ENCODE measurements at regions not wholly inside any gene's neighbourhood (a gene's known extent, or its start where the extent isn't known, plus 50 kb on each side); places are given as distances from the start of the nearest gene placed in this dataset.
"Not testable (repeated sequence)": the region's sequence is repeated elsewhere in the genome, so short reads cannot be mapped to it uniquely, and the experiment has no call there.

- Histone ChIP-seq H2AFZ (ENCODE audit: low read length) (no peak overlapping the region), H3K9ac (ENCODE audit: insufficient read depth, low read length) (no peak overlapping the region), H3K4me1 (ENCODE audit: control insufficient read depth, extremely low read depth, insufficient read depth, low read length) (peaks cover 5% of the 10 kb centered on the region), H3K4me2 (ENCODE audit: extremely low read depth, insufficient read depth, low read length) (no peak overlapping the region), H4K20me1 (ENCODE audit: control insufficient read depth, extremely low read depth, insufficient read depth, low read length) (no peaks in the 10 kb centered on the region), H3K27me3 (ENCODE audit: control insufficient read depth, insufficient read depth, low read length) (no peaks in the 10 kb centered on the region), H3K9me3 (ENCODE audit: control insufficient read depth, insufficient read depth, low read depth, low read length) (no peaks in the 10 kb centered on the region), H3K27ac (ENCODE audit: insufficient read depth, low read length) (no peak overlapping the region), H3K79me2 (ENCODE audit: control insufficient read depth, insufficient read depth, low read length) (no peaks in the 10 kb centered on the region), H3K36me3 (ENCODE audit: control insufficient read depth, insufficient read depth, low read length) (no peaks in the 10 kb centered on the region), H3K4me3 (replicated peaks in 1 of 4; ENCODE audit: control extremely low read depth in 1 of 4, insufficient read depth in 1 of 4, low read depth in 3 of 4, low read length in 4 of 4) (no peak overlapping the region)
- no peak for TF ChIP-seq EZH2 (IDR thresholded peaks at IDR 0.05; ENCODE audit: low read length, missing control alignments)
- no peak for TF ChIP-seq CTCF (conservative IDR thresholded peaks at IDR 0.05 in 1 of 2, IDR thresholded peaks at IDR 0.05 in 1 of 2; ENCODE audit: low read depth in 1 of 2, low read length in 2 of 2)
- peak in 1 of 2 donors; percentile 92 for DNase-seq (ENCODE audit: low read depth in 2 of 2)
Measured at GRCh38 chr10:30691639-30692015, 62.1 kb upstream of the LYZL2 start.

DNA sequence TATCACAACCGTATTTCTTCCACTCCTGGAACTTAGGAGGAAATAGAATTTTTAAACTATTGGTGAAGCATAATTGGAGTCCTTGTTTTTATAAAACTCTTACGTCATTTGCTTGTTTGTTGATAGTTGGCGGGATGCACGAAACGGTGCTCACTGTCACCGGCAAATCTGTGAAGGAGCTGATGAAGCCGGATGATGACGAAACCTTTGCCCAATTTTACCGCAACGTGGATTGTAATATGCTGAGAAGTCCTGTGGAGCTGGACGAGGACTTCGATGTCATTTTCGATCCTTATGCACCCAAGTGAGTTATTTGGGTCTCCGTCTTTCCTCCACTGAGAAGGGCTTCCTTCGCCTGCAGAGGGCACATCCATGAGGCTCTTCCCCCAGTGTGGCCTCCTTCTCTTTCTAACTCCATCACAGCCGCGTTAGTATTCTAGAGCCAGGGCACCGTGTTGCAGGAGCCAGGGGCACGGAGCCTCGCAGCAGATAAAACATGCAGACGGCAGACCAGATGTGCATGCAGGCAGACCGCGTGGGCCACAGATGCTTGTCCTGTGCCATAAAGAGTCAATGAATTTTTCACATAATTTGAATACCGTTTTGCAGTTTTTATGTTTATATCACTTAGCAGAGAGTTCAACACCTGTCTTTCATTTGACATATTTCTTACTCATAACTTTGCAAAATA lies 61.5 kb upstream of the LYZL2 start:
- not testable (repeated sequence) for H3K9me3 ChIP-seq (ENCODE audit: control insufficient read depth, insufficient read depth, low read depth, low read length); H3K9ac ChIP-seq (ENCODE audit: insufficient read depth, low read length); H3K4me2 ChIP-seq (ENCODE audit: extremely low read depth, insufficient read depth, low read length); DNase-seq (ENCODE audit: low read depth in 2 of 2); H3K27ac ChIP-seq (ENCODE audit: insufficient read depth, low read length); H3K4me3 ChIP-seq (replicated peaks in 1 of 4; ENCODE audit: control extremely low read depth in 1 of 4, insufficient read depth in 1 of 4, low read depth in 3 of 4, low read length in 4 of 4); H4K20me1 ChIP-seq (ENCODE audit: control insufficient read depth, extremely low read depth, insufficient read depth, low read length); H3K4me1 ChIP-seq (ENCODE audit: control insufficient read depth, extremely low read depth, insufficient read depth, low read length); H2AFZ ChIP-seq (ENCODE audit: low read length); H3K79me2 ChIP-seq (ENCODE audit: control insufficient read depth, insufficient read depth, low read length); H3K27me3 ChIP-seq (ENCODE audit: control insufficient read depth, insufficient read depth, low read length); H3K36me3 ChIP-seq (ENCODE audit: control insufficient read depth, insufficient read depth, low read length)

DNA sequence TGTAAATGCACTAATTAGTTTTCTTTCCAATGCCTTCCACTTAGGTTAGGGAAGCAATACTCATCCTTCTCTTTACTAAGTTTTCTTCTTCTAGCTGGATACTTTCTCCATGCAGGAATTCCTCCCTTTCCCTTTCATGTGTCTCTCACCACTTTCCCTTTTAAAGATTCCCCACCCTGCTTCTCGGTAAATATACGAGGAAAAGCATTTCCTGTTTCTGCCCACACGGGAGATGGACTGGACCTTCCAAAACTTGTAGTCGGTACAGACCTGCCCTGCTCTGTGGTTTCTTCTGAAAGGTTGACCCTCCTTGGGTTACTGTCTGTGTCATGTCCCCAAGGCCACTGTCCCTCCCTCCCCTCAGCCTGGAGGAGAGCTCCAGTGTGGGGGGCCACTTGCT lies 58.9 kb upstream of the LYZL2 start:
- Histone ChIP-seq H3K27me3 (ENCODE audit: control insufficient read depth, insufficient read depth, low read length) (no peaks in the 10 kb centered on the region), H3K4me2 (ENCODE audit: extremely low read depth, insufficient read depth, low read length) (no peak overlapping the region), H3K4me1 (ENCODE audit: control insufficient read depth, extremely low read depth, insufficient read depth, low read length) (peaks cover 5% of the 10 kb centered on the region), H3K9me3 (ENCODE audit: control insufficient read depth, insufficient read depth, low read depth, low read length) (no peaks in the 10 kb centered on the region), H3K36me3 (ENCODE audit: control insufficient read depth, insufficient read depth, low read length) (no peaks in the 10 kb centered on the region), H3K27ac (ENCODE audit: insufficient read depth, low read length) (no peak overlapping the region), H4K20me1 (ENCODE audit: control insufficient read depth, extremely low read depth, insufficient read depth, low read length) (no peaks in the 10 kb centered on the region), H3K9ac (ENCODE audit: insufficient read depth, low read length) (no peak overlapping the region), H3K4me3 (replicated peaks in 1 of 4; ENCODE audit: control extremely low read depth in 1 of 4, insufficient read depth in 1 of 4, low read depth in 3 of 4, low read length in 4 of 4) (no peak overlapping the region), H2AFZ (ENCODE audit: low read length) (peak overlapping the region; percentile 63), H3K79me2 (ENCODE audit: control insufficient read depth, insufficient read depth, low read length) (no peaks in the 10 kb centered on the region)
- no peak for TF ChIP-seq EZH2 (IDR thresholded peaks at IDR 0.05; ENCODE audit: low read length, missing control alignments)
- peak in 1 of 2 donors; percentile 13 for DNase-seq (ENCODE audit: low read depth in 2 of 2)

- H2AFZ ChIP-seq (ENCODE audit: low read length) = no peak overlapping the region
- no peaks in the 10 kb centered on the region for H3K36me3 ChIP-seq (ENCODE audit: control insufficient read depth, insufficient read depth, low read length)
- H3K4me3 ChIP-seq (replicated peaks in 1 of 4; ENCODE audit: control extremely low read depth in 1 of 4, insufficient read depth in 1 of 4, low read depth in 3 of 4, low read length in 4 of 4) = no peak overlapping the region
- no peak overlapping the region for H3K9ac ChIP-seq (ENCODE audit: insufficient read depth, low read length)
- peak; percentile 64 to 74 for DNase-seq (ENCODE audit: low read depth in 2 of 2)
- H4K20me1 ChIP-seq (ENCODE audit: control insufficient read depth, extremely low read depth, insufficient read depth, low read length) = no peaks in the 10 kb centered on the region
- H3K4me2 ChIP-seq (ENCODE audit: extremely low read depth, insufficient read depth, low read length) = no peak overlapping the region
- peaks cover 5% of the 10 kb centered on the region for H3K4me1 ChIP-seq (ENCODE audit: control insufficient read depth, extremely low read depth, insufficient read depth, low read length)
- H3K27me3 ChIP-seq (ENCODE audit: control insufficient read depth, insufficient read depth, low read length) = no peaks in the 10 kb centered on the region
- TF ChIP-seq CTCF (conservative IDR thresholded peaks at IDR 0.05 in 1 of 2, IDR thresholded peaks at IDR 0.05 in 1 of 2; ENCODE audit: low read depth in 1 of 2, low read length in 2 of 2) = peak; percentile 91 to 96
- no peak for TF ChIP-seq EZH2 (IDR thresholded peaks at IDR 0.05; ENCODE audit: low read length, missing control alignments)
- H3K9me3 ChIP-seq (ENCODE audit: control insufficient read depth, insufficient read depth, low read depth, low read length) = no peaks in the 10 kb centered on the region
- H3K27ac ChIP-seq (ENCODE audit: insufficient read depth, low read length) = no peak overlapping the region
- H3K79me2 ChIP-seq (ENCODE audit: control insufficient read depth, insufficient read depth, low read length) = no peaks in the 10 kb centered on the region
Measured at GRCh38 chr10:30687698-30688213, 58.2 kb upstream of the LYZL2 start.
